HUDEP-2 (cell line): ENCODE measurements at regions not wholly inside any gene's neighbourhood (a gene's known extent, or its start where the extent isn't known, plus 50 kb on each side); places are given as distances from the start of the nearest gene placed in this dataset.

Source experiments
- DNase-seq, 76 experiments: peaks; one replicate each; lab custom pipeline; 2025; ENCODE audit not compliant: unreplicated experiment in 76 of 76; lab: John Stamatoyannopoulos, UW

GRCh38 chr5:93322974-93323860 lies 257.8 kb downstream of the NR2F1-AS1 start:
- no peak for DNase-seq

GRCh38 chr5:93320920-93321445 lies 260.0 kb downstream of the NR2F1-AS1 start:
- DNase-seq: no peak

- no peak for DNase-seq
Measured at GRCh38 chr5:93313672-93314071, 267.3 kb downstream of the NR2F1-AS1 start.

- no peak for DNase-seq
Measured at GRCh38 chr5:93311881-93312280, 269.1 kb downstream of the NR2F1-AS1 start.

GRCh38 chr5:93307557-93307956 lies 273.5 kb downstream of the NR2F1-AS1 start:
- DNase-seq: no peak

- no peak for DNase-seq
Measured at GRCh38 chr5:93305984-93306383, 275.0 kb downstream of the NR2F1-AS1 start.

- DNase-seq: no peak
Measured at GRCh38 chr5:93304456-93305250, 276.4 kb downstream of the NR2F1-AS1 start.

- no peak for DNase-seq
Measured at GRCh38 chr5:93303291-93303691, 277.7 kb downstream of the NR2F1-AS1 start.

GRCh38 chr5:93302711-93303110 lies 278.3 kb downstream of the NR2F1-AS1 start:
- DNase-seq: no peak

GRCh38 chr5:93300945-93301344 lies 280.1 kb downstream of the NR2F1-AS1 start:
- no peak for DNase-seq

- DNase-seq: no peak
Measured at GRCh38 chr5:93300309-93300923, 280.6 kb downstream of the NR2F1-AS1 start.

- DNase-seq: no peak
Measured at GRCh38 chr5:93299681-93300308, 281.2 kb downstream of the NR2F1-AS1 start.

GRCh38 chr5:93297116-93297515 lies 283.9 kb downstream of the NR2F1-AS1 start:
- no peak for DNase-seq

- DNase-seq: no peak
Measured at GRCh38 chr5:93296338-93296737, 284.7 kb downstream of the NR2F1-AS1 start.

- DNase-seq: no peak
Measured at GRCh38 chr5:93294996-93295395, 286.0 kb downstream of the NR2F1-AS1 start.

GRCh38 chr5:93294199-93294598 lies 286.8 kb downstream of the NR2F1-AS1 start:
- no peak for DNase-seq

GRCh38 chr5:93289942-93290341 lies 291.1 kb downstream of the NR2F1-AS1 start:
- DNase-seq: no peak

- DNase-seq: no peak
Measured at GRCh38 chr5:93285461-93285860, 295.6 kb downstream of the NR2F1-AS1 start.

- no peak for DNase-seq
Measured at GRCh38 chr5:93281980-93282772, 298.8 kb downstream of the NR2F1-AS1 start.

- DNase-seq: no peak
Measured at GRCh38 chr5:93280518-93280917, 300.5 kb downstream of the NR2F1-AS1 start.
